ENCODE measurements at regions not wholly inside any gene's neighbourhood (a gene's known extent, or its start where the extent isn't known, plus 50 kb on each side); places are given as distances from the start of the nearest gene placed in this dataset.

GRCh38 chr1:68347415-68347814, 102.3 kb downstream of the RPE65 start:
- Histone ChIP-seq H3K36me3 (ENCODE audit: insufficient read depth, low read length, poor library complexity, severe bottlenecking) (no peaks in the 10 kb centered on the region), H3K27me3 (replicated peaks; ENCODE audit: insufficient read depth, low read depth, low read length, poor library complexity) (no peaks in the 10 kb centered on the region), H3K4me1 (ENCODE audit: insufficient read depth, low read length, poor library complexity, severe bottlenecking) (no peaks in the 10 kb centered on the region), H3K27ac (ENCODE audit: low read depth, low read length, poor library complexity, severe bottlenecking) (no peak overlapping the region), H3K4me3 (ENCODE audit: low read depth, low read length, poor library complexity, severe bottlenecking) (no peak overlapping the region), H3K9me3 (ENCODE audit: low read depth, low read length, poor library complexity, severe bottlenecking) (no peaks in the 10 kb centered on the region)
- TF ChIP-seq EZH2 (IDR thresholded peaks at IDR 0.05; ENCODE audit: borderline replicate concordance, low read depth, low read length, poor library complexity, severe bottlenecking), result no peak
- no peak for TF ChIP-seq CTCF (conservative IDR thresholded peaks at IDR 0.05; ENCODE audit: low read depth, low read length)
- BruUV-seq (replicated peaks), result no TSS peak
- intact Hi-C loops (cut with micrococcal nuclease; ENCODE audit: unreplicated experiment), result loop anchor here (2.0 to 10.0 kb wide), 2 partner anchors 581 to 813 kb away; no protein-coding TSS in a partner anchor
- ChIA-PET CTCF (interaction anchor here (1.3 to 1.8 kb wide), 2 partner anchors 227 kb away, joined by 4 to 37 read pairs; no protein-coding TSS in a partner anchor), POLR2A (ENCODE audit: low non-redundant PET) (no interaction called here)
- DNase-seq (ENCODE audit: low spot score), result no peak

- H3K9me3 ChIP-seq (ENCODE audit: low read depth, low read length, poor library complexity, severe bottlenecking), result no peaks in the 10 kb centered on the region
- peak; percentile 63 for TF ChIP-seq CTCF (conservative IDR thresholded peaks at IDR 0.05; ENCODE audit: low read depth, low read length)
- TF ChIP-seq EZH2 (IDR thresholded peaks at IDR 0.05; ENCODE audit: borderline replicate concordance, low read depth, low read length, poor library complexity, severe bottlenecking), result no peak
- no peaks in the 10 kb centered on the region for H3K36me3 ChIP-seq (ENCODE audit: insufficient read depth, low read length, poor library complexity, severe bottlenecking)
- no TSS peak for BruUV-seq (replicated peaks)
- H3K27ac ChIP-seq (ENCODE audit: low read depth, low read length, poor library complexity, severe bottlenecking), result no peak overlapping the region
- peak; percentile 70 for DNase-seq (ENCODE audit: low spot score)
- no peaks in the 10 kb centered on the region for H3K27me3 ChIP-seq (replicated peaks; ENCODE audit: insufficient read depth, low read depth, low read length, poor library complexity)
- H3K4me1 ChIP-seq (ENCODE audit: insufficient read depth, low read length, poor library complexity, severe bottlenecking), result no peaks in the 10 kb centered on the region
- ChIA-PET POLR2A (ENCODE audit: low non-redundant PET) (interaction anchor here (0.6 kb wide), 2 partner anchors 116 to 238 kb away, joined by 3 to 14 read pairs; no protein-coding TSS in a partner anchor), CTCF (interaction anchor here (0.5 to 1.8 kb wide), 6 partner anchors 16 to 230 kb away, joined by 3 to 37 read pairs (median 4); no protein-coding TSS in a partner anchor)
- intact Hi-C loops (cut with micrococcal nuclease; ENCODE audit: unreplicated experiment), result loop anchor here (2.0 to 10.0 kb wide), 2 partner anchors 579 to 811 kb away; no protein-coding TSS in a partner anchor
- no peak overlapping the region for H3K4me3 ChIP-seq (ENCODE audit: low read depth, low read length, poor library complexity, severe bottlenecking)
These were observed 103.5 kb downstream of the RPE65 start for GRCh38 chr1:68346188-68346808.

GRCh38 chr1:68344208-68344607, 105.5 kb downstream of the RPE65 start:
- TF ChIP-seq EZH2 (IDR thresholded peaks at IDR 0.05; ENCODE audit: borderline replicate concordance, low read depth, low read length, poor library complexity, severe bottlenecking), result no peak
- no peak for TF ChIP-seq CTCF (conservative IDR thresholded peaks at IDR 0.05; ENCODE audit: low read depth, low read length)
- ChIA-PET CTCF (interaction anchor here (0.6 kb wide), 1 partner anchor 578 kb away, joined by 9 read pairs; no protein-coding TSS in a partner anchor), POLR2A (ENCODE audit: low non-redundant PET) (no interaction called here)
- Histone ChIP-seq H3K36me3 (ENCODE audit: insufficient read depth, low read length, poor library complexity, severe bottlenecking) (no peaks in the 10 kb centered on the region), H3K27ac (ENCODE audit: low read depth, low read length, poor library complexity, severe bottlenecking) (no peak overlapping the region), H3K9me3 (ENCODE audit: low read depth, low read length, poor library complexity, severe bottlenecking) (no peaks in the 10 kb centered on the region), H3K27me3 (replicated peaks; ENCODE audit: insufficient read depth, low read depth, low read length, poor library complexity) (no peaks in the 10 kb centered on the region), H3K4me1 (ENCODE audit: insufficient read depth, low read length, poor library complexity, severe bottlenecking) (no peaks in the 10 kb centered on the region), H3K4me3 (ENCODE audit: low read depth, low read length, poor library complexity, severe bottlenecking) (no peak overlapping the region)
- DNase-seq (ENCODE audit: low spot score), result no peak
- no TSS peak for BruUV-seq (replicated peaks)
- intact Hi-C loops (cut with micrococcal nuclease; ENCODE audit: unreplicated experiment), result loop anchor here (5.0 to 10.0 kb wide), 2 partner anchors 112 to 809 kb away; partner anchors contain the start of gene WLS

Measured in A673 (cell line).